Activated T-cell treated with anti-CD3 and anti-CD28 coated beads, Interleukin-2, amount 50 U/mL, for 4 hours (primary cell): ENCODE measurements at regions not wholly inside any gene's neighbourhood (a gene's known extent, or its start where the extent isn't known, plus 50 kb on each side); places are given as distances from the start of the nearest gene placed in this dataset.

Experiments used
- ATAC-seq, 2 donors: fragments of 200-7000 bp; cut with Tn5 transposase; one replicate each; pipeline ENCODE4 v1.10.0; 2021
- DNase-seq: peaks from one replicate; pipeline ENCODE4 v3.0.0-alpha.2; 2020
- H3K27me3 Mint-ChIP-seq: one replicate; pipeline ENCODE4 v1.8.0; 2021; ENCODE audit warnings: low read depth, mixed read lengths
- H3K36me3 Mint-ChIP-seq: one replicate; pipeline ENCODE4 v1.8.0; 2022; ENCODE audit warnings: mixed read lengths; ENCODE audit not compliant: insufficient read depth
- H3K4me1 Mint-ChIP-seq: one replicate; pipeline ENCODE4 v1.8.0; 2021; ENCODE audit warnings: low read depth, mixed read lengths
- H3K4me3 Mint-ChIP-seq: one replicate; pipeline ENCODE4 v1.8.0; 2021; ENCODE audit warnings: mild to moderate bottlenecking, moderate library complexity, mixed read lengths
- H3K9me3 Mint-ChIP-seq: one replicate; pipeline ENCODE4 v1.8.0; 2021; ENCODE audit warnings: mixed read lengths

- Mint-ChIP-seq H3K4me1 (no peaks in the 10 kb centered on the region), H3K4me3 (no peak overlapping the region), H3K27me3 (no peaks in the 10 kb centered on the region), H3K36me3 (no peaks in the 10 kb centered on the region), H3K9me3 (peaks cover 23% of the 10 kb centered on the region)
- ATAC-seq: no peak
- no peak for DNase-seq
Observed at GRCh38 chrX:10952619-10953018, 158.5 kb upstream of the HCCS start.

- DNase-seq (no peak), ATAC-seq (no peak)
- Mint-ChIP-seq H3K9me3 (peaks cover 3% of the 10 kb centered on the region), H3K4me3 (no peak overlapping the region), H3K4me1 (no peaks in the 10 kb centered on the region), H3K27me3 (no peaks in the 10 kb centered on the region), H3K36me3 (no peaks in the 10 kb centered on the region)
Observed at GRCh38 chrX:10965174-10965798, 145.8 kb upstream of the HCCS start.

GRCh38 chrX:10966057-10966456 lies 145.1 kb upstream of the HCCS start:
- Mint-ChIP-seq H3K4me3 (no peak overlapping the region), H3K36me3 (no peaks in the 10 kb centered on the region), H3K9me3 (peaks cover 1% of the 10 kb centered on the region), H3K4me1 (no peaks in the 10 kb centered on the region), H3K27me3 (no peaks in the 10 kb centered on the region)
- DNase-seq (no peak), ATAC-seq (no peak)

- ATAC-seq: no peak
- Mint-ChIP-seq H3K4me1 (no peaks in the 10 kb centered on the region), H3K27me3 (no peaks in the 10 kb centered on the region), H3K36me3 (no peaks in the 10 kb centered on the region), H3K4me3 (no peak overlapping the region), H3K9me3 (peaks cover 3% of the 10 kb centered on the region)
- no peak for DNase-seq
Observed at GRCh38 chrX:10971176-10971575, 140.0 kb upstream of the HCCS start.

GRCh38 chrX:10971759-10972158 lies 139.4 kb upstream of the HCCS start:
- H3K4me3 Mint-ChIP-seq: no peak overlapping the region
- H3K4me1 Mint-ChIP-seq: no peaks in the 10 kb centered on the region
- peaks cover 3% of the 10 kb centered on the region for H3K9me3 Mint-ChIP-seq
- no peaks in the 10 kb centered on the region for H3K36me3 Mint-ChIP-seq
- no peaks in the 10 kb centered on the region for H3K27me3 Mint-ChIP-seq
- DNase-seq: no peak
- ATAC-seq: no peak

GRCh38 chrX:10972706-10973105 lies 138.4 kb upstream of the HCCS start:
- Mint-ChIP-seq H3K36me3 (no peaks in the 10 kb centered on the region), H3K27me3 (no peaks in the 10 kb centered on the region), H3K4me3 (no peak overlapping the region), H3K9me3 (peaks cover 3% of the 10 kb centered on the region), H3K4me1 (no peaks in the 10 kb centered on the region)
- DNase-seq (no peak), ATAC-seq (no peak)

- H3K4me3 Mint-ChIP-seq: no peak overlapping the region
Observed at GRCh38 chrX:10974920-10975319, 136.2 kb upstream of the HCCS start.

GRCh38 chrX:10979956-10980355 lies 131.2 kb upstream of the HCCS start:
- no peak for ATAC-seq
- Mint-ChIP-seq H3K4me1 (no peaks in the 10 kb centered on the region), H3K27me3 (no peaks in the 10 kb centered on the region), H3K4me3 (no peak overlapping the region), H3K36me3 (no peaks in the 10 kb centered on the region), H3K9me3 (peaks cover 2% of the 10 kb centered on the region)
- no peak for DNase-seq

More at GRCh38 chrX:10974920-10975319, 136.2 kb upstream of the HCCS start:
- Mint-ChIP-seq H3K4me1 (no peaks in the 10 kb centered on the region), H3K36me3 (no peaks in the 10 kb centered on the region), H3K9me3 (peaks cover 6% of the 10 kb centered on the region), H3K27me3 (no peaks in the 10 kb centered on the region)
- ATAC-seq: no peak
- no peak for DNase-seq

GRCh38 chrX:10981506-10981905 lies 129.6 kb upstream of the HCCS start:
- H3K4me1 Mint-ChIP-seq: no peaks in the 10 kb centered on the region
- H3K9me3 Mint-ChIP-seq: peaks cover 2% of the 10 kb centered on the region
- H3K27me3 Mint-ChIP-seq: no peaks in the 10 kb centered on the region
- DNase-seq: no peak
- no peak overlapping the region for H3K4me3 Mint-ChIP-seq
- no peaks in the 10 kb centered on the region for H3K36me3 Mint-ChIP-seq
- ATAC-seq: no peak

- H3K9me3 Mint-ChIP-seq: peaks cover 2% of the 10 kb centered on the region
- H3K4me3 Mint-ChIP-seq: no peak overlapping the region
- DNase-seq: no peak
- H3K27me3 Mint-ChIP-seq: no peaks in the 10 kb centered on the region
- no peaks in the 10 kb centered on the region for H3K36me3 Mint-ChIP-seq
- no peaks in the 10 kb centered on the region for H3K4me1 Mint-ChIP-seq
- ATAC-seq: no peak
Observed at GRCh38 chrX:10983526-10983925, 127.6 kb upstream of the HCCS start.

- no peaks in the 10 kb centered on the region for H3K36me3 Mint-ChIP-seq
- ATAC-seq: no peak
- no peak for DNase-seq
- H3K9me3 Mint-ChIP-seq: no peaks in the 10 kb centered on the region
- H3K4me1 Mint-ChIP-seq: no peaks in the 10 kb centered on the region
- no peak overlapping the region for H3K4me3 Mint-ChIP-seq
- H3K27me3 Mint-ChIP-seq: no peaks in the 10 kb centered on the region
Observed at GRCh38 chrX:10984213-10984612, 126.9 kb upstream of the HCCS start.

GRCh38 chrX:10986616-10987015 lies 124.5 kb upstream of the HCCS start:
- no peak for DNase-seq
- Mint-ChIP-seq H3K27me3 (no peaks in the 10 kb centered on the region), H3K9me3 (no peaks in the 10 kb centered on the region), H3K36me3 (no peaks in the 10 kb centered on the region), H3K4me1 (no peaks in the 10 kb centered on the region), H3K4me3 (no peak overlapping the region)
- ATAC-seq: no peak

- Mint-ChIP-seq H3K4me3 (no peak overlapping the region), H3K9me3 (no peaks in the 10 kb centered on the region), H3K27me3 (no peaks in the 10 kb centered on the region), H3K4me1 (no peaks in the 10 kb centered on the region), H3K36me3 (no peaks in the 10 kb centered on the region)
- DNase-seq: no peak
- ATAC-seq: no peak
Observed at GRCh38 chrX:10988653-10989052, 122.5 kb upstream of the HCCS start.

GRCh38 chrX:10989386-10989785 lies 121.7 kb upstream of the HCCS start:
- ATAC-seq: no peak

GRCh38 chrX:10990418-10990817 lies 120.7 kb upstream of the HCCS start:
- H3K9me3 Mint-ChIP-seq: no peaks in the 10 kb centered on the region
- ATAC-seq (no peak), DNase-seq (no peak)
- H3K4me3 Mint-ChIP-seq: no peak overlapping the region
- H3K27me3 Mint-ChIP-seq: no peaks in the 10 kb centered on the region
- no peaks in the 10 kb centered on the region for H3K4me1 Mint-ChIP-seq
- H3K36me3 Mint-ChIP-seq: no peaks in the 10 kb centered on the region

More at GRCh38 chrX:10989386-10989785, 121.7 kb upstream of the HCCS start:
- H3K36me3 Mint-ChIP-seq: no peaks in the 10 kb centered on the region
- no peaks in the 10 kb centered on the region for H3K9me3 Mint-ChIP-seq
- H3K4me3 Mint-ChIP-seq: no peak overlapping the region
- no peaks in the 10 kb centered on the region for H3K4me1 Mint-ChIP-seq
- DNase-seq: no peak
- H3K27me3 Mint-ChIP-seq: no peaks in the 10 kb centered on the region

GRCh38 chrX:10990976-10991375 lies 120.2 kb upstream of the HCCS start:
- DNase-seq (no peak), ATAC-seq (no peak)
- H3K36me3 Mint-ChIP-seq: no peaks in the 10 kb centered on the region
- H3K9me3 Mint-ChIP-seq: no peaks in the 10 kb centered on the region
- H3K4me3 Mint-ChIP-seq: no peak overlapping the region
- H3K27me3 Mint-ChIP-seq: no peaks in the 10 kb centered on the region
- no peaks in the 10 kb centered on the region for H3K4me1 Mint-ChIP-seq
